GM21825 (cell line): ENCODE measurements at regions not wholly inside any gene's neighbourhood (a gene's known extent, or its start where the extent isn't known, plus 50 kb on each side); places are given as distances from the start of the nearest gene placed in this dataset.

Experiments used
- ATAC-seq: cut with Tn5 transposase; IDR thresholded peaks from one replicate; pipeline ENCODE4 v1.9.1; 2021; ENCODE audit warnings: mild to moderate bottlenecking, moderate library complexity; ENCODE audit not compliant: unreplicated experiment

DNA sequence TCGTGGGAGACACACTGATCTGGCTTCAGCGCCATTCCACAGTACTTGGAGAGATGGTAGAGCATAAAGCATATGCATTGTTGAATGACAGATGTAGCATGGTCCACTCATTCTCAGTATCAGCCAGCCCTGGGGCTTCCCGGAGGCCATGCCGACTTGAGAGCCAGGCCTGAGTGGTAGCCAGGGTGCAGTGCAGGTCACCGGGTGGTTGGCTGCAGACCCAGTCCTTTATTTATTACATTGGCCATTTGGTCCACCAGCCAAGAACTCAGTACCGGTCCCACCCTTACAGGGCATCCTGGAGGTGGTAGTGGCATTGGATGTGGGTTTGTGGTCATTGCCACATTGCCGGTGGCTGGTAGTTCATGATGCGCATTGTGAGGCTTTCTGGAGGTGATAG lies 121.6 kb upstream of the RTL1 start:
- ATAC-seq = no peak

DNA sequence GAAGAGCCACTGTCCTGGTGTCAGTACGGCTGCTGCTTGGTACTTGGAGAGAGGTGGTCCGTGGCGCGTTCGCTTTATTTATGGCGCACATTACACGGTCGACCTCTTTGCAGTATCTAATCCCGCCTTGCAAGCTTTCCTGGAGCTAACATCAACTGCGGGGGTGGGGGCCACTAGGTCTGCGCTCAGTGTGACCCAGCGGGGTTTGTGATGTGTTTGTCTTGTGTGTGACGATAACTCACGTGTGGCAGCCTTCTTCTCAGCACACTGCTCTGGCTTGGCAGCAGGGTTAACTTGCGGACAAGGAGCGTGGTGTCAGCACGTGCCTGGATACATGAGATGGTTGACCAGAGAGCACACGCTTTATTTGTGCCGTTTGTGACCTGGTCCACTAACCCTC lies 122.2 kb upstream of the RTL1 start:
- ATAC-seq = no peak

DNA sequence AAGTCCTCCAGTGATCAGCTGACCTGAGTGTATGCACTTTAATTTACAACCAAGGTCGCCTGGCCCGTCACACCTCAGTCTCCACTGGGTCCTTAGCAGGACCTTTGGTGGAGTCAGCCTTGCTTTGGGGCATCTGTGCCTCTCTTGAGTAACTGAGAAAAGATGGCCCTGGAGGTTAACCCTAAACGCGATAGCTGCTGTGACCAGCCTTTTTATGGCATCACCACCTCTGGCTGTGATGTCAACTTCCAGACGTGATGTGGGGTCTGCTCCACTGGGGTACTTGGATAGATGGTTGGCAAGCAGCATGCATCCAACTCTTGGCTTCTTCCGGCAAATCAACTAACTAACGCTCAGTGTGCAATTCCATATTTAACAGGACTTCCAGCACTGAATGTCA lies 122.8 kb upstream of the RTL1 start:
- ATAC-seq = no peak

GRCh38 chr14:101027291-101027690 lies 123.8 kb upstream of the RTL1 start:
- no peak for ATAC-seq

- no peak for ATAC-seq
Measured at GRCh38 chr14:101027966-101028365, 124.4 kb upstream of the RTL1 start.

- ATAC-seq = no peak
Measured at GRCh38 chr14:101028971-101029667, 125.6 kb upstream of the RTL1 start.

GRCh38 chr14:101029668-101030290 lies 126.3 kb upstream of the RTL1 start:
- no peak for ATAC-seq

- no peak for ATAC-seq
Measured at GRCh38 chr14:101030586-101030985, 127.1 kb upstream of the RTL1 start.

DNA sequence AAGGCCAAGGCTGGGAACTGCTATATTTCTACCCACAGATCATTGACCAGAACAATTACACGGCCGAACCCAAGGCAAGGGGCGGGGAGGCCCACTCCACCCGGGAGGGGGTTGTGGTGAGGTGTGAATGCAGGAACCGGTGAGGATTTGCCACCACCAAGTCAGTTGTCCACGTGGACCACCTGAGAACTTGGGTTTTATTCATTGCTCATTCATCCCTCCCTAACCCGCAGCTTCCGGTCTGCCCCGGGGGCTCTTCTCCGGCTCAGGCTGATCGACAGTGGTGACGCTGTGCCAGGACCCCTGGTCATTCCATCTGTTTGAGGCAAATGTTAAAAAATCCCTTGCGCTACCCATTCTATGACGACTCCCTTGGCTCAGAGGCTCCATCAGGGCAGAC lies 127.7 kb upstream of the RTL1 start:
- no peak for ATAC-seq

DNA sequence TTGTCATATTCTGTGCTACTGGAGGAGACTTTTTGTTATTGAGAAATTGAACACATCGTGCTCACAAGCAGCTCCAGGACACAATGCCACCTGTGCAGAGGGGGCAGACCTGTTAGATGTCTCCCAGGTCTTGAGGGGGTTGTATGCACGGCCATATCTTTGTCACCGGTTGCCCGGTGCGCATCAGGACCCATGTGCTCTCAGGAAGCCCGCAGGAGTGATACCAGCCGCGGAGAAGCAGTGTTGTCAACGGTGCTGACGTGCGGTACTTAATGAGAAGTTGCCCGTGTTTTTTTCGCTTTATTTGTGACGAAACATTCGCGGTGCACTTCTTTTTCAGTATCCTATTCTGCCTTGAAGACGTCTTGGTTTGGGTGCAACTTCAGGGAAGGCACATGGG lies 128.2 kb upstream of the RTL1 start:
- no peak for ATAC-seq

DNA sequence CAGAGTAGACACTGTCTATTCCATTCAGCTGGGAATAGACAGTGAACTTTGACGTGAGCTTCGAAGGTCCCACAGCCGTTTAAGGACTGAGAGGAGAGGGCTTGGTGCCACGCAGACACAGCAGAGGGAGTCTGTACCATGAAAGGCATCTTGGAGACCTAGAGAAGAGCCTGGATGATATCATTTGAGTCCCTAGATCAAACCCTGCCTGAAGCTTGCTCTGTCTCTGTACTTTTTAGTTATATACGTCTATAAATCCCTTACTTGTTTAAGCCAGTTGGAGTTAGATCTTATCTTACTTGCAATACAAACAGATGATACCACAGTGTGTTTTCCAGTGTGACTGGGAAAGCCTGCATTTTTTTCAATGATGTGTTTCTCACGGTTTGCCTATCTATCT lies 128.9 kb upstream of the RTL1 start:
- ATAC-seq = no peak

- no peak for ATAC-seq
Measured at GRCh38 chr14:101033006-101033405, 129.5 kb upstream of the RTL1 start.

DNA sequence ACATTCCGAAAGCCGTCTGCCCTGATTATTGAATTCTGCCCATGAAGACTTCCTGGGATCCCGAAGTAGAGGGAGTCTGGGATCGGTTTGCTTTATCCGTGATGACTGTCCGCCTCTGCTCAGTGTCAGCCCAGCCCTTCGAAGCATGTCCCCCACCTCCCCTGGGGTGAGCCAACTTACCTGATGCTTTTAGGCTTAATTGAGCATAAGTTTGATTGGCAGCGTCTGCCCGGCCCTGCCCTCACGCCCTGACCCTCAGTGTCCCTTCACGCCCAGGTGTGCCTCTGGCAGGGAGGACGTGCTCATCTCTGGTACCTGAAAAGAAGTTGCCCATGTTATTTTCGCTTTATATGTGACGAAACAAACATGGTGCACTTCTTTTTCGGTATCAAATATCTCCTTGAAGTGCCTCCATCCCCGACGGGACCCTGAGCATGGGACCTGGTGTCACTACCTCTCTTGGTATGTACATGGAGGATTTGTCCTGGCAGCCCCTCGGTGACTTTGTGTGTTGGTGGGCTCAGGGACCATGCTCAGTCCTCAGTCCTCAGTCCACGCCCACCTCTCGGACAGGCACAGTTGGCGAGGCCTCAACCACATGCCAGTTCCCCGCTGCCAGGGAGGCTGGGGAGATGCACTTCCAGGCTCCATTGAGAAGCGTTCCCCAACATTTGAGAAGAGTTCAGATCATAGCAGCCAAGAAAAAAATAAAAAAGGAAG lies 130.1 kb upstream of the RTL1 start:
- ATAC-seq = no peak

- ATAC-seq = no peak
Measured at GRCh38 chr14:101034986-101035385, 131.5 kb upstream of the RTL1 start.

- ATAC-seq = no peak
Measured at GRCh38 chr14:101035466-101036225, 132.1 kb upstream of the RTL1 start.

- no peak for ATAC-seq
Measured at GRCh38 chr14:101037021-101037817, 133.7 kb upstream of the RTL1 start.

DNA sequence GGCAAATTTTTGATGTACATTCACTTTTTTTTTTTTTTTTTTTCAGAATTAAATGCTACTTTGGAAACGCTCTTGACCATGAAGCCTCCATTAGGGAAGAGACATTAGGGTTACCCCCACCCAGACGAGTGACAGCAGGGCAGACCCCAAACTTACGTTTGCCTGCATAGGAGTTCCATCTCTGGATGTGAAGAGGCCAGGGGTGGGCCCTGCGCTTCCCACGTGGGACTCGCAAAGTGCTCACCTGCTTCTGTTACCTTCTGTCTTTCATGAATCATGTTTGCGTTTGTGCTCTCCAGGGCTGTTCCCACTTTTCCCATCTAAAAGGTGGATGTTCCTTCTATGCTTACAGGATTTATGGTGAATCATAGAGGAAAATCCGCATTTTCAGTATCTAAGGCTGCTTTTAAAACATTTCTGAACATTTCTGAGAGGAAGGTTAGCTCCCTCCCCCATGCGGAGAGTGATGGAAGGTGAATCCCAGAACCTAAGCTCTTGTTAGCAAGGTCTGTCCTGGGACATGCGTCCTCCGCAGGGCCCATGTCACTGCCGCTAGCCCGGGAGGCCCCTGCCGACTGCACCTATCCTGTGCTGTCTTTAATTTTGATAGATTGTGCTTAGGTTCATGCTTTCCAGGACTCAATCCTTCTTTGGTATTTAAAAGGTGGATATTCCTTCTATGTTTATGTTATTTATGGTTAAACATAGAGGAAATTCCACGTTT lies 135.7 kb upstream of the RTL1 start:
- no peak for ATAC-seq

- ATAC-seq = no peak
Measured at GRCh38 chr14:101039755-101040138, 136.2 kb upstream of the RTL1 start.

DNA sequence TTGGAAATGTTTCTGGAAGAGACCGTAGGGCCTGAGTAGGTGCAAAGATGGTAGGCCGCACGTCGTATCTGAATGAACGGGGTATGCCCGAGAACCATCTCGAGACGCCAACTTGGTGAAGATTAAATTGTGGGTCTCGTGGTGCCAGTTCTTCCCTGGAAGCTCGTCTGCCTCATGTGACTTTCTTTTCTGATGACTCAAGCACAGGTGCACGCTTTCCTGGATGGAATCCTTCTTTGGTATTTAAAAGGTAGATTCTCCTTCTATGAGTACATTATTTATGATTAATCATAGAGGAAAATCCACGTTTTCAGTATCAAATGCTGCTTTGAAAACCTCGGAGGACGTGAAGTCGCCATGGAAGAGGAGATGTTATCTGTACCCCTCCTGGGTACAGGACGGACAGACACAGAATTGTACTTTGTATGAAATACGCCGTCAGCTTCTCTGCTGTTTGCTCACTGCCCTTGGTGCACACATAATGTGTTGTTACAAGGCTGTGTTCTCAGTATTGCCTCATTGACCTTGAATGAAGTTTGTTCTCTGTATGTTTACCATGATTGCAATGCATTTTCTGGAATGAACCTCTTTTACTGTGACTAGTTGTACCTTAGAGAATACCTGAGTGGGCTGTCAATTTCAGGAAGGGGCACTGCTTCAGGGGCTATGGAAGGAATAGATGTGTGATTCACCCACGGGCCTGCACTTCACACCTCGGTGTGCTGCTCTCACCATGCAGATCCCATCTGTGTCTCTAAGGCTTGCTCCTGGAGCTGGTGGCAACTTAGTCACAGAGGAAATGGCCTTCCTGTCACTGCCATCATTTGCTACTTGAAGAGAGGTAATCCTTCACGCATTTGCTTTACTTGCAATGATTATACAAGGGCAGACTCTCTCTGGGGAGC lies 137.3 kb upstream of the RTL1 start:
- no peak for ATAC-seq
